Nephron progenitor cell (in vitro differentiated cells): ENCODE measurements at regions not wholly inside any gene's neighbourhood (a gene's known extent, or its start where the extent isn't known, plus 50 kb on each side); places are given as distances from the start of the nearest gene placed in this dataset.

Source experiments
- DNase-seq: peaks from one replicate; pipeline ENCODE4 v3.0.0; 2021
- H3K27ac Mint-ChIP-seq: 2 replicates; pipeline ENCODE4 v1.8.0; 2021; ENCODE audit warnings: mild to moderate bottlenecking, moderate library complexity, mixed read lengths
- H3K27me3 Mint-ChIP-seq: 2 replicates; pipeline ENCODE4 v1.8.0; 2021; ENCODE audit warnings: mild to moderate bottlenecking, low read depth, mixed read lengths; ENCODE audit not compliant: poor library complexity
- H3K36me3 Mint-ChIP-seq: 2 replicates; pipeline ENCODE4 v1.8.0; 2021; ENCODE audit warnings: low read depth, mixed read lengths
- H3K4me1 Mint-ChIP-seq: 2 replicates; pipeline ENCODE4 v1.8.0; 2021; ENCODE audit warnings: mixed read lengths
- H3K4me3 Mint-ChIP-seq: 2 replicates; pipeline ENCODE4 v1.8.0; 2021; ENCODE audit warnings: mild to moderate bottlenecking, moderate library complexity, mixed read lengths
- H3K9me3 Mint-ChIP-seq: 2 replicates; pipeline ENCODE4 v1.8.0; 2021; ENCODE audit warnings: mild to moderate bottlenecking, moderate library complexity, mixed read lengths
- CTCF ChIP-seq: fragments of 200-600 bp; sonication (generic); IDR thresholded peaks from 2 replicates; pipeline ENCODE4 v1.5.0; 2021; ENCODE audit warnings: antibody characterized with exemption

GRCh38 chr5:121018004-121018403, 553.9 kb downstream of the PRR16 start:
- no peak overlapping the region for H3K27ac Mint-ChIP-seq
- peaks cover under 1% of the 10 kb centered on the region for H3K4me1 Mint-ChIP-seq
- H3K27me3 Mint-ChIP-seq, result no peaks in the 10 kb centered on the region
- no peaks in the 10 kb centered on the region for H3K36me3 Mint-ChIP-seq
- H3K4me3 Mint-ChIP-seq, result no peak overlapping the region
- H3K9me3 Mint-ChIP-seq, result no peaks in the 10 kb centered on the region
- no peak for DNase-seq
- no peak for TF ChIP-seq CTCF

- no peak for DNase-seq
- H3K36me3 Mint-ChIP-seq, result no peaks in the 10 kb centered on the region
- H3K4me1 Mint-ChIP-seq, result no peaks in the 10 kb centered on the region
- H3K27me3 Mint-ChIP-seq, result no peaks in the 10 kb centered on the region
- H3K9me3 Mint-ChIP-seq, result no peaks in the 10 kb centered on the region
- no peak overlapping the region for H3K4me3 Mint-ChIP-seq
- H3K27ac Mint-ChIP-seq, result no peak overlapping the region
- TF ChIP-seq CTCF, result no peak
These were observed 555.0 kb downstream of the PRR16 start for GRCh38 chr5:121019106-121019505.

- Mint-ChIP-seq H3K4me3 (no peak overlapping the region), H3K36me3 (no peaks in the 10 kb centered on the region), H3K27me3 (no peaks in the 10 kb centered on the region), H3K9me3 (no peaks in the 10 kb centered on the region), H3K27ac (no peak overlapping the region), H3K4me1 (no peaks in the 10 kb centered on the region)
- DNase-seq, result no peak
- TF ChIP-seq CTCF, result no peak
These were observed 555.6 kb downstream of the PRR16 start for GRCh38 chr5:121019734-121020133.

- no peak for DNase-seq
- no peaks in the 10 kb centered on the region for H3K27me3 Mint-ChIP-seq
- H3K4me3 Mint-ChIP-seq, result no peak overlapping the region
- no peaks in the 10 kb centered on the region for H3K9me3 Mint-ChIP-seq
- no peaks in the 10 kb centered on the region for H3K36me3 Mint-ChIP-seq
- H3K4me1 Mint-ChIP-seq, result no peaks in the 10 kb centered on the region
- TF ChIP-seq CTCF, result no peak
- H3K27ac Mint-ChIP-seq, result no peak overlapping the region
These were observed 557.6 kb downstream of the PRR16 start for GRCh38 chr5:121021681-121022080.

- Mint-ChIP-seq H3K27me3 (no peaks in the 10 kb centered on the region), H3K27ac (no peak overlapping the region), H3K4me1 (no peaks in the 10 kb centered on the region), H3K36me3 (no peaks in the 10 kb centered on the region), H3K4me3 (no peak overlapping the region), H3K9me3 (no peaks in the 10 kb centered on the region)
- TF ChIP-seq CTCF, result no peak
- DNase-seq, result no peak
These were observed 560.6 kb downstream of the PRR16 start for GRCh38 chr5:121024416-121025311.

GRCh38 chr5:121025671-121026070, 561.6 kb downstream of the PRR16 start:
- no peaks in the 10 kb centered on the region for H3K27me3 Mint-ChIP-seq
- no peaks in the 10 kb centered on the region for H3K4me1 Mint-ChIP-seq
- no peak overlapping the region for H3K4me3 Mint-ChIP-seq
- H3K9me3 Mint-ChIP-seq, result no peaks in the 10 kb centered on the region
- no peaks in the 10 kb centered on the region for H3K36me3 Mint-ChIP-seq
- no peak for TF ChIP-seq CTCF
- DNase-seq, result no peak
- no peak overlapping the region for H3K27ac Mint-ChIP-seq
